COLO829 (cell line): ENCODE measurements at regions not wholly inside any gene's neighbourhood (a gene's known extent, or its start where the extent isn't known, plus 50 kb on each side); places are given as distances from the start of the nearest gene placed in this dataset.
A peak's percentile ranks its signal among the peaks of the same experiment; 100 is the strongest.
"Not testable (repeated sequence)": the region's sequence is repeated elsewhere in the genome, so short reads cannot be mapped to it uniquely, and the experiment has no call there.

Source experiments
- DNase-seq: peaks from one replicate; pipeline ENCODE4 v3.0.0; 2012; ENCODE audit warnings: low spot score

- no peak for DNase-seq
Observed at GRCh38 chr6:141244366-141244765, 888.4 kb upstream of the GJE1 start.

GRCh38 chr6:141242957-141243356 is 889.8 kb upstream of the GJE1 start:
- no peak for DNase-seq

- no peak for DNase-seq
Observed at GRCh38 chr6:141229296-141229695, 903.4 kb upstream of the GJE1 start.

GRCh38 chr6:141218583-141218982 is 914.1 kb upstream of the GJE1 start:
- DNase-seq: no peak

GRCh38 chr6:141216726-141217125 is 916.0 kb upstream of the GJE1 start:
- no peak for DNase-seq

GRCh38 chr6:141212296-141212695 is 920.4 kb upstream of the GJE1 start:
- no peak for DNase-seq

- no peak for DNase-seq
Observed at GRCh38 chr6:141211845-141212244, 920.9 kb upstream of the GJE1 start.

GRCh38 chr6:141210901-141211300 is 921.8 kb upstream of the GJE1 start:
- DNase-seq: no peak

GRCh38 chr6:141209890-141210289 is 922.8 kb upstream of the GJE1 start:
- DNase-seq: no peak

- no peak for DNase-seq
Observed at GRCh38 chr6:141208101-141208500, 924.6 kb upstream of the GJE1 start.

- no peak for DNase-seq
Observed at GRCh38 chr6:141203902-141204575, 928.7 kb upstream of the GJE1 start.

- no peak for DNase-seq
Observed at GRCh38 chr6:141202626-141203025, 930.1 kb upstream of the GJE1 start.

- no peak for DNase-seq
Observed at GRCh38 chr6:141199074-141199473, 933.7 kb upstream of the GJE1 start.

GRCh38 chr6:141195251-141195832 is 937.4 kb upstream of the GJE1 start:
- no peak for DNase-seq

- DNase-seq: no peak
Observed at GRCh38 chr6:141183368-141183767, 949.4 kb upstream of the GJE1 start.

- DNase-seq: not testable (repeated sequence)
Observed at GRCh38 chr6:141175458-141175857, 957.3 kb upstream of the GJE1 start.

GRCh38 chr6:141174932-141175331 is 957.8 kb upstream of the GJE1 start:
- DNase-seq: no peak

- no peak for DNase-seq
Observed at GRCh38 chr6:141173529-141173928, 959.2 kb upstream of the GJE1 start.

- peak; percentile 3 for DNase-seq
Observed at GRCh38 chr6:141169419-141169818, 963.3 kb upstream of the GJE1 start.

GRCh38 chr6:141167945-141168344 is 964.8 kb upstream of the GJE1 start:
- no peak for DNase-seq

- no peak for DNase-seq
Observed at GRCh38 chr6:141165002-141165665, 967.6 kb upstream of the GJE1 start.

- DNase-seq: no peak
Observed at GRCh38 chr6:141164042-141164743, 968.5 kb upstream of the GJE1 start.

- DNase-seq: no peak
Observed at GRCh38 chr6:141163107-141163506, 969.6 kb upstream of the GJE1 start.
